ENCODE measurements at regions not wholly inside any gene's neighbourhood (a gene's known extent, or its start where the extent isn't known, plus 50 kb on each side); places are given as distances from the start of the nearest gene placed in this dataset.

DNA sequence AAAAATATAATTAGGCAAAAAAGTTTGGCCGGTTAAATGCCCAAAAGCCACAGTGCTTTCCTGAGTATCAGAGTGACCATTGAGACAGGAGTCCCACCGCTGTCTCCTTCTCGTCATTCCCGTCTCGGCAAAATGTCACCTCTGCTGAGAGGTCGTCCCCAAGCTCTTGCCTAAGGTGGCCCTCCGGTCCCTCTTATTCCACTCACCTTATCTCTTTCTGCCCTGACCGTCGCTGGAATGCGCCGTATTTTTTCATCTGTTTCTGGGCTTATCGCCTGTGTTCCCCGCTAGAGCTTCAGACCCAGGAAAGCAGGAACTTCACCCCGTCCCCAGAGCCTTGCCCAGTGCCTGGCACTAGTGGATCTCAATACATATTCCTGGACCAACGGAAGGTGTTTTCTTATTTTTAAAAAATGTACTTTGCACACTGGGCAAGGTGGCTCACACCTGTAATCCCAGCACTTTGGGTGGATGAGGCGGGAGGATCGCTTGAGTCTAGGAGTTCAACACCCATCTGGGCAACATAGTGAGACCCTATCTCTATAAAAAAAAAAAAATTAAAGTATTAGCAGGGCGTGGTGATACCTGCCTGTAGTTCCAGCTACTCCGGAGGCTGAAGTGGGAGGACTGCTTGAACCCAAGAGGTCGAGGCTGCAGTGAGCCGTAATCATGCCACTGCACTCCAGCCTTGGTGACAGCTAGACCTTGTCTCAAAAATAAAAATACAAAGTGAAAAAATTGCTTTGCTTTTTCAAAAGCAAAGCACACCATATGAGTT lies 122.8 kb upstream of the PTPN1 start:
- no peak overlapping the region for H3K4me3 ChIP-seq (ENCODE audit: low read depth, low read length)
- no peak for DNase-seq (ENCODE audit: low read depth)
- TF ChIP-seq, protein P1, sequence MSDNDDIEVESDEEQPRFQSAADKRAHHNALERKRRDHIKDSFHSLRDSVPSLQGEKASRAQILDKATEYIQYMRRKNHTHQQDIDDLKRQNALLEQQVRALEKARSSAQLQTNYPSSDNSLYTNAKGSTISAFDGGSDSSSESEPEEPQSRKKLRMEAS (IDR thresholded peaks at IDR 0.05; ENCODE audit: low read depth, low read length), result no peak
- no peak for TF ChIP-seq POLR2A (IDR thresholded peaks at IDR 0.05; ENCODE audit: extremely low read depth, insufficient read length)
- TF ChIP-seq, protein P2, sequence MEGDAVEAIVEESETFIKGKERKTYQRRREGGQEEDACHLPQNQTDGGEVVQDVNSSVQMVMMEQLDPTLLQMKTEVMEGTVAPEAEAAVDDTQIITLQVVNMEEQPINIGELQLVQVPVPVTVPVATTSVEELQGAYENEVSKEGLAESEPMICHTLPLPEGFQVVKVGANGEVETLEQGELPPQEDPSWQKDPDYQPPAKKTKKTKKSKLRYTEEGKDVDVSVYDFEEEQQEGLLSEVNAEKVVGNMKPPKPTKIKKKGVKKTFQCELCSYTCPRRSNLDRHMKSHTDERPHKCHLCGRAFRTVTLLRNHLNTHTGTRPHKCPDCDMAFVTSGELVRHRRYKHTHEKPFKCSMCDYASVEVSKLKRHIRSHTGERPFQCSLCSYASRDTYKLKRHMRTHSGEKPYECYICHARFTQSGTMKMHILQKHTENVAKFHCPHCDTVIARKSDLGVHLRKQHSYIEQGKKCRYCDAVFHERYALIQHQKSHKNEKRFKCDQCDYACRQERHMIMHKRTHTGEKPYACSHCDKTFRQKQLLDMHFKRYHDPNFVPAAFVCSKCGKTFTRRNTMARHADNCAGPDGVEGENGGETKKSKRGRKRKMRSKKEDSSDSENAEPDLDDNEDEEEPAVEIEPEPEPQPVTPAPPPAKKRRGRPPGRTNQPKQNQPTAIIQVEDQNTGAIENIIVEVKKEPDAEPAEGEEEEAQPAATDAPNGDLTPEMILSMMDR (IDR thresholded peaks at IDR 0.05; ENCODE audit: low read depth, low read length), result no peak
- TF ChIP-seq MYC (IDR thresholded peaks at IDR 0.05; ENCODE audit: low read depth, low read length), result no peak

DNA sequence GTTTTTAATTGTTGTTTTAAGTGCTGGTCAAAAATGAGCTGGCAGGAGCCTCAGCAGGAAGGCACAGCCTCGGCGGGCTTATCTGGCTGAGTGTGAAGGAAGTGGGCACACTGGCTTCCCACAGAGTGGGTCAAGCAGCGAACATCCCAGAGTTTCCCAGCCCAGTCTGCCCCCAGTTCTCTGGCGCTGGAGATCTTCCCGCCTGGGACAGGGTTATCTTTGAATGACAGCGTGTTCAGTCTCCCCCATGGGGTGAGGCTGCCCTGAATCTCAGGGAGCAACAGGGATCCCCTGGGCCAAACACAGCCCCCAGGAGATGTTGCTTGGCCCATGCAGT lies 122.2 kb upstream of the PTPN1 start:
- no peak for TF ChIP-seq MYC (IDR thresholded peaks at IDR 0.05; ENCODE audit: low read depth, low read length)
- TF ChIP-seq POLR2A (IDR thresholded peaks at IDR 0.05; ENCODE audit: extremely low read depth, insufficient read length), result no peak
- TF ChIP-seq, protein P1 (IDR thresholded peaks at IDR 0.05; ENCODE audit: low read depth, low read length), result no peak
- TF ChIP-seq, protein P2 (IDR thresholded peaks at IDR 0.05; ENCODE audit: low read depth, low read length), result no peak
- no peak overlapping the region for H3K4me3 ChIP-seq (ENCODE audit: low read depth, low read length)
- DNase-seq (ENCODE audit: low read depth), result no peak

DNA sequence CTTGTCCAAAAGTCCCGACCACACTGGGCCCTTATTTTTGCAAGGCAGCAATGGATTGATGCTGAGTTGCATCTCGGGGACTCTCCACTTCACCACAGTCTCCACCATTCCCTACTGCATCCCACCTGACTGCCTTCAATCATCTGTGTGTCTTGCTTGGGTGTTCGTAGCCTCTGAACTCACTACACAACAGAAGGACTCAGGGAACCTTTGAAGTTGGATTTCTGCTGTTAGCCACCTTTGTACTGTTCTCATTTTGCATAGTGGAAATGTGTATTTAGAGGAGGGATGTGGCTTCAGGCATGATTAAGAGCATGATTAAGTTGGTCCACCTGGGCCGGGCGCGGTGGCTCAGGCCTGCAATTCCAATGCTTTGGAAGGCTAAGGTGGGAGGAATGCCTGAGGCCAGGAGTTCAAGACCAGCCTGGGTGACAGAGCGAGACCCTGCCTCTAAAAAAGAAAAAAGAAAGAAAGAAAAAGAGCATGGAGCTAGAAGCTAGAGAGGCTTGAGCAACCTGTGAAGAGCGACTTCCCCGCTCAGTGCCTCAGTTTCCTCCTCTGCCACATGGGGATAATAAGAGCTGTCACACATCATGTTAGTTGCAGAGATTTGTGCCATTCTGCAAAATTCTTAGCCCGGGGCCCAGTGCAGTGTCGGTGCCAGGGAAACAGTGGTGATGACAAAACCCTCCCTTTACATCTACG lies 121.3 kb upstream of the PTPN1 start:
- no peak for DNase-seq (ENCODE audit: low read depth)
- no peak overlapping the region for H3K4me3 ChIP-seq (ENCODE audit: low read depth, low read length)
- TF ChIP-seq, protein P2 (IDR thresholded peaks at IDR 0.05; ENCODE audit: low read depth, low read length), result no peak
- TF ChIP-seq, protein P1 (IDR thresholded peaks at IDR 0.05; ENCODE audit: low read depth, low read length), result no peak
- TF ChIP-seq POLR2A (IDR thresholded peaks at IDR 0.05; ENCODE audit: extremely low read depth, insufficient read length) (no peak), MYC (IDR thresholded peaks at IDR 0.05; ENCODE audit: low read depth, low read length) (no peak)

DNA sequence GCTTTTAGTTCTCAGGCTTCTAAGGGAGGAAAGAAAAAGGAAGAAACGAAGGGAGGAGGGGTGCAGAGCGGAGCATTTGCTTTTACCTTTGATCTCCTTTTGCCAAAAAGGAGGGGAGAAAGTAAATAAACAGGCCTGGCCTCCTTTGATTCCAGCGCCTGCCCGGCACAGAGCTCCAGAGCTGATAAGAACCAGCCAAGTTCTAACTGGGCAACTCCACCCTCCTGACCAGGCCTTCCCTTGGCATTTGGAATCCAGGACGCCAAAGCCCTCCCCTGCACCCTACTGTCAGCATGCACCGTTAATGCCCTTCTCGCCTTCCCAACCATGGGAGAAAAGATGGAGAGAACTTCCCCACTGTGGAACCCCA lies 120.8 kb upstream of the PTPN1 start:
- H3K4me3 ChIP-seq (ENCODE audit: low read depth, low read length), result no peak overlapping the region
- TF ChIP-seq POLR2A (IDR thresholded peaks at IDR 0.05; ENCODE audit: extremely low read depth, insufficient read length), result no peak
- TF ChIP-seq MYC (IDR thresholded peaks at IDR 0.05; ENCODE audit: low read depth, low read length), result no peak
- TF ChIP-seq, protein P2 (IDR thresholded peaks at IDR 0.05; ENCODE audit: low read depth, low read length), result no peak
- TF ChIP-seq, protein P1 (IDR thresholded peaks at IDR 0.05; ENCODE audit: low read depth, low read length), result no peak
- DNase-seq (ENCODE audit: low read depth), result no peak

DNA sequence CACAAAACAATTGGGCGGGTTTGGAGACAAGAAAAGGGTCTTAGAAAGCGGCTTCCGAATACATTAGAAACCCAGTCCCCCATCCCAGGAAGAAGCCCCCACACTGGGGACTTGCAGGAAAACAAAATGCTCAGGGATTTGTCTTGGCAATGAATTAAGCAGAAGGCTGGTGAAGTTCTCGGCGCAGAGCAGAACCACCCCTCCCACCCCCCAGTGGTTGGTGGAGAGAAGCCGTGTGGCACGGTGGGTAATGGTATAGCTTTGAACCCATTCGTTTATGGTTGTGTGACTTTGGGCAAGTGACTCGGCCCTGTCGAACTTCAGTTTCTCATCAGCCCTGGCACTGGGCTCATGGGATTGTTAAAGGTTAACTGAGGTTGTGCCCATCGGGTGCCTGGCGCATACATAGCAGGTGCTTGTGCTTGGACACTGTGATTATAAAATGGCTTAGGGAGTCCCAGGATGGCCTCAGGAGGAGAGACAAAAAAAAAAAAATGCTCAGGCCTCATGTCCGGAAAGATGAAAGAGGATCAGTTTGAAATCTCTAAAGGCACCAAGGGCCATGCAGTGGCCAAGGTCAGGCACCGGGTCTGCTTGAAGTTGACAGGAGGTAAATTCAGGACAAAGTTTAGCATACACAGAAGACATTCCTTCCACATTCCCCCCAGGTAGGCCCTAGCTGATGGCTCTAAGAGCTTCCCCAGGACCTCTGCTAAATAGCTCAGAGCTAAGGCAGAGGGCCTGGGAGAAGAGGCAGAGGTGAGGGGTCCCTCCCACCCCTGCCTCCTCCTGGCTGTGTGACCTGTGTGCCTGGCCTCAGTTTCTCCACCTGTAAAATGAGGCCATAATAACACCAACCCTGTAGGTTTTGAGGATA lies 120.1 kb upstream of the PTPN1 start:
- H3K4me3 ChIP-seq (ENCODE audit: low read depth, low read length), result no peak overlapping the region
- TF ChIP-seq MYC (IDR thresholded peaks at IDR 0.05; ENCODE audit: low read depth, low read length) (no peak), POLR2A (IDR thresholded peaks at IDR 0.05; ENCODE audit: extremely low read depth, insufficient read length) (no peak)
- TF ChIP-seq, protein P2 (IDR thresholded peaks at IDR 0.05; ENCODE audit: low read depth, low read length), result no peak
- TF ChIP-seq, protein P1 (IDR thresholded peaks at IDR 0.05; ENCODE audit: low read depth, low read length), result no peak
- DNase-seq (ENCODE audit: low read depth), result no peak

All from NB4 (cell line).